Testis (tissue), 2 donors: ENCODE measurements at regions not wholly inside any gene's neighbourhood (a gene's known extent, or its start where the extent isn't known, plus 50 kb on each side); places are given as distances from the start of the nearest gene placed in this dataset.

ENCODE experiments used
- CTCF ChIP-seq, 3 experiments: fragments of 450-650 bp in 2 of 3; fragments of 200-600 bp in 1 of 3; sonication (generic) in 1 of 3; IDR thresholded peaks; one replicate each; pipeline ENCODE4 v1.5.1; 2016 to 2019; ENCODE audit warnings: antibody characterized with exemption in 3 of 3, mild to moderate bottlenecking in 2 of 3, moderate library complexity in 1 of 3
- POLR2A ChIP-seq: fragments of 450-650 bp; IDR thresholded peaks from one replicate; pipeline ENCODE4 v1.6.1; 2017; ENCODE audit warnings: antibody characterized with exemption, mild to moderate bottlenecking, moderate library complexity

DNA sequence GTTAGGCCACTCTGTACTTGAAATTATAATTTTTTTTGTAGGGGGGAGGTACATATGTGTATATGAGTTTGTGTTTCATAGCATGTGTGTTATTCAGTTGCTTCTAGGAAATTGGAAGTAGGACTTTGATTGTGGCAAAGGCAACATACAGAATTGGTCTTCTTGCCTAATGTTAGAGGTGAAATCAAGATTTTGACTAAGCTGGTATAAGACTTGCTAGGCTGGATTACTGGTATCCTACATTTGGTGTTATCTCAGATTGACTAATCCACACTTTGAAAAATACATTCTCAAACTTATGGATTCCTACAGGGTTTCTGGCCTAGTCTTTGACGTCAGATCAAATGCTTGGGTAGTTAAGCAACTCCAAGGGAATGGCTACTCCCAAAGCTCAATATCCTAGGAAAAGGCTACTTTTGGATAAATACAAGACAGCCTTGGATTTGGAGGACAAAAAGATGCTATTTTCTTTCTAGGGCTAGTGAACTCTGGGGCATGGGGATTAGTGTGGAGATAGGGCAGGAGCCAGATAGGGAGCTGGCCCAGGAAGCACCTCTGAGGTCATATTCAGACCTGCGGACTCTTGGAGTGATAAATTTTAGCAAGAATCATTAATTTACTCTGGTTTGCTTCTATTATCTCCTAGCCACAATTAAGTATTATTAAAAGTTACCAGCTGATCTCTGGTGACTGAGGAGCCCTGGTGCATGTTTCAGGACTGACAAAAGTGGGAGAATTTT lies 144.0 kb upstream of the RPS23 start:
- TF ChIP-seq CTCF (IDR thresholded peaks at IDR 0.05), result no peak
- no peak for TF ChIP-seq POLR2A
